Gastroesophageal sphincter (tissue), 3 donors: ENCODE measurements at regions not wholly inside any gene's neighbourhood (a gene's known extent, or its start where the extent isn't known, plus 50 kb on each side); places are given as distances from the start of the nearest gene placed in this dataset.

ENCODE experiments used
- EP300 ChIP-seq: sonication (generic); formaldehyde crosslinking; IDR thresholded peaks from one replicate; pipeline ENCODE4 v1.6.1; 2017; ENCODE audit warnings: antibody characterized with exemption, mild to moderate bottlenecking
- POLR2A ChIP-seq, 2 donors: fragments of 450-650 bp; IDR thresholded peaks; one replicate each; pipeline ENCODE4 v1.6.1; 2017; ENCODE audit warnings: antibody characterized with exemption in 2 of 2, mild to moderate bottlenecking in 2 of 2, moderate library complexity in 1 of 2
- POLR2AphosphoS5 ChIP-seq: sonication (generic); formaldehyde crosslinking; IDR thresholded peaks from one replicate; pipeline ENCODE4 v1.6.1; 2017; ENCODE audit warnings: antibody characterized with exemption
- TF ChIP-seq, protein P1 (sequence below), 4 experiments: fragments of 200-600 bp in 2 of 4; fragments of 450-650 bp in 2 of 4; sonication (generic) in 1 of 4; IDR thresholded peaks; one replicate each; pipeline ENCODE4 v1.5.1; 2017 to 2019; ENCODE audit warnings: antibody characterized with exemption in 4 of 4, mild to moderate bottlenecking in 2 of 4, moderate library complexity in 2 of 4

DNA sequence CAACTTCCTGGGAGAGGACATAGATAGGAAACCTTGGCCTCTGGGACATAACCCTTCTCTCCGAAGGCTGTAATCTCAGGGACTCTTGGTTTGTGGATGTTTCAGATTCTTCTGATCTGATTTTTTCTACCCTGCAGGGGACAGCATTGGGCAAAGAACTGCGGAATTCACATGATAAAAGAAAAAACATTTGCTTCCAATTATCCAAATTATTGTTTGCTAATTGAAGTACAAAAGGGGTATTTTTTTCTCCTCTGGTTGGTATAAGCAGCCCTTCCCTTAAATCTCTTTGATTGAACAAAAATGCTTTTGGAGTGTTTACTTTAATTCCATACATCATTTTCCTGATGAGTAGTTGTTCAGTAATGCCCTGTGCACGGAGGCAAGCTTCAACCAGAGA, 251.7 kb upstream of the IRX3 start:
- TF ChIP-seq POLR2AphosphoS5 (no peak), EP300 (no peak), POLR2A (IDR thresholded peaks at IDR 0.05) (no peak)
- TF ChIP-seq, protein P1, sequence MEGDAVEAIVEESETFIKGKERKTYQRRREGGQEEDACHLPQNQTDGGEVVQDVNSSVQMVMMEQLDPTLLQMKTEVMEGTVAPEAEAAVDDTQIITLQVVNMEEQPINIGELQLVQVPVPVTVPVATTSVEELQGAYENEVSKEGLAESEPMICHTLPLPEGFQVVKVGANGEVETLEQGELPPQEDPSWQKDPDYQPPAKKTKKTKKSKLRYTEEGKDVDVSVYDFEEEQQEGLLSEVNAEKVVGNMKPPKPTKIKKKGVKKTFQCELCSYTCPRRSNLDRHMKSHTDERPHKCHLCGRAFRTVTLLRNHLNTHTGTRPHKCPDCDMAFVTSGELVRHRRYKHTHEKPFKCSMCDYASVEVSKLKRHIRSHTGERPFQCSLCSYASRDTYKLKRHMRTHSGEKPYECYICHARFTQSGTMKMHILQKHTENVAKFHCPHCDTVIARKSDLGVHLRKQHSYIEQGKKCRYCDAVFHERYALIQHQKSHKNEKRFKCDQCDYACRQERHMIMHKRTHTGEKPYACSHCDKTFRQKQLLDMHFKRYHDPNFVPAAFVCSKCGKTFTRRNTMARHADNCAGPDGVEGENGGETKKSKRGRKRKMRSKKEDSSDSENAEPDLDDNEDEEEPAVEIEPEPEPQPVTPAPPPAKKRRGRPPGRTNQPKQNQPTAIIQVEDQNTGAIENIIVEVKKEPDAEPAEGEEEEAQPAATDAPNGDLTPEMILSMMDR (IDR thresholded peaks at IDR 0.05): no peak
